Suppressor macrophage treated with lipopolysaccharide for 4 hours (primary cell): ENCODE measurements at regions not wholly inside any gene's neighbourhood (a gene's known extent, or its start where the extent isn't known, plus 50 kb on each side); places are given as distances from the start of the nearest gene placed in this dataset.
A peak's percentile ranks its signal among the peaks of the same experiment; 100 is the strongest.

ENCODE experiments used
- DNase-seq: peaks from one replicate; pipeline ENCODE4 v3.0.0-alpha.2; 2020

DNA sequence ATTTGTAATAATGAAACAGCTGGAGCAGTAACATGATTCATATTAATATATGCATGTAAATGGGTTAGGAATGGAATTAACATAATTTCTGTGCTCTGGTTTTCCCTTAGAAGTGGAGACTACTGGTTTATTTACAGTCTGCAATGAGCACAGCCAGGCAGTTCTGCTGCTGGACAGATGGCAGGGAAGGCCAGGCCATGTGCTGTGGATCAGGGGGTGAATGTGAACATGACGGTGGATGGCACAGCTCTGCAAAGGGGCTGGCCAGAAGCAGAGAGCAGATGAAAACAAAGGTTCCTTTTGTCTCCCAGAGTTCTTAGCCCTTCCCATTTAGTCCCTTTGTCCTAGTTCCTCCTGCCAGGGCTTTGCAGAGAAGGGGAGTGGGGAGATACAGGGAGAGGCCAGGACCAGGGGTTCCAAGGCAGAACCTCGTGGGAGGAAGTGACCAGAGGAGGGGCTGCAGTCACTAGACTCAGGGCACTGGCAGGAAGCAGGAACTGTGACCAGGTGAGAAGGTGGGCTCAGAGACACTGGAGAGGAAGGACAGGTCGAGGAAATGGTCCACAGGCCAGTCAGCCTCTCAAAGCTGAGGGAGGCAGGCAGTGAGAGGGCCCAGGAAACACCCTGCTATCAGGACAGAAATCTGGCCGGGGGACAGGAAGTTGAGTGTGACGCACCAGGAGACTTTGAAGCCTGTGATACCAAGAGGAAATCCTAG, 112.9 kb upstream of the ATP8B1 start:
- DNase-seq: no peak

GRCh38 chr18:57915248-57915647, 112.1 kb upstream of the ATP8B1 start:
- DNase-seq: no peak

- DNase-seq: no peak
Measured at GRCh38 chr18:57913686-57914085, 110.6 kb upstream of the ATP8B1 start.

- no peak for DNase-seq
Measured at GRCh38 chr18:57910817-57911216, 107.7 kb upstream of the ATP8B1 start.

GRCh38 chr18:57910134-57910533, 107.0 kb upstream of the ATP8B1 start:
- no peak for DNase-seq

GRCh38 chr18:57909620-57910019, 106.5 kb upstream of the ATP8B1 start:
- no peak for DNase-seq

- no peak for DNase-seq
Measured at GRCh38 chr18:57908092-57908491, 105.0 kb upstream of the ATP8B1 start.

- DNase-seq: no peak
Measured at GRCh38 chr18:57907550-57907949, 104.4 kb upstream of the ATP8B1 start.

GRCh38 chr18:57906852-57907251, 103.7 kb upstream of the ATP8B1 start:
- no peak for DNase-seq

GRCh38 chr18:57904535-57904934, 101.4 kb upstream of the ATP8B1 start:
- no peak for DNase-seq

DNA sequence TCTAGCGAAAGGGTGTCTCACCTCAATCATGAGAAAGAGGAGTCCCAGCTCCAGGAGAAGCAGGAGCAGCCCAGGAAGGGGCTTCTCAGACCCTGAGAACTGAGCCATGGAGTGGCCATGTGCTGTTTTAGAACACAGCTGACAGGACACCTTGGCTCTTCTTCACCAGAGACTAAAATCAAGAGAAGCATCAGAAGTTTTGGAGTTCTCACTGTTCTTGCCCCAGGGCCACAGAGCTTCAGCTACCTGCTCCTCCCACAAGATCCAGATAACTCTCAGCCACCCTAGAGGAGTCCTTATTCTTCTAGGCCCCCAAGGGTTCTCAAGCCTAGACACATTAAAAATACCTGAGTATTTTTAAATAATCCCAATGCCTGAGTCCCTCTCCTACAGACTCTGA, 99.6 kb upstream of the ATP8B1 start:
- DNase-seq: no peak

- no peak for DNase-seq
Measured at GRCh38 chr18:57901825-57902589, 98.9 kb upstream of the ATP8B1 start.

GRCh38 chr18:57900906-57901435, 97.9 kb upstream of the ATP8B1 start:
- DNase-seq: no peak

GRCh38 chr18:57898506-57899124, 95.5 kb upstream of the ATP8B1 start:
- no peak for DNase-seq

DNA sequence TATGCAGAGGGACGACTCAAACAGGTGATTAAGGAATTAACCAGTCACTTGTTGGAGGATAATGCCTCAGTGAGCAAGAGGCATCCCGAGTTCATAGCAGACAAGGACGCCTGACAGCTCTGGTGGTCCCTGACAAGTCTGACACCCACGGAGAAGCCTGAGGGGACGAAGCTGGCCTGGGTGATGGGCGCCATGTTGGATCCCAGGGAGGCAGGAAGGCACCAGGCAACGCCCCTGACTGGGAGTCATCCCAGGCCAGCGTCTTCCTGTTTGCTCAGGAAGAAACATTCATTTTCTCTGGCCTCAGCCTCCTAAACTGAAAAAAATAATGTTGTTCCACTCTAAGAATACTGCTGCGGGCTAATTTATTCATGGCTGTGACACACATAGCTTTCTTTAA, 92.1 kb upstream of the ATP8B1 start:
- DNase-seq: no peak

DNA sequence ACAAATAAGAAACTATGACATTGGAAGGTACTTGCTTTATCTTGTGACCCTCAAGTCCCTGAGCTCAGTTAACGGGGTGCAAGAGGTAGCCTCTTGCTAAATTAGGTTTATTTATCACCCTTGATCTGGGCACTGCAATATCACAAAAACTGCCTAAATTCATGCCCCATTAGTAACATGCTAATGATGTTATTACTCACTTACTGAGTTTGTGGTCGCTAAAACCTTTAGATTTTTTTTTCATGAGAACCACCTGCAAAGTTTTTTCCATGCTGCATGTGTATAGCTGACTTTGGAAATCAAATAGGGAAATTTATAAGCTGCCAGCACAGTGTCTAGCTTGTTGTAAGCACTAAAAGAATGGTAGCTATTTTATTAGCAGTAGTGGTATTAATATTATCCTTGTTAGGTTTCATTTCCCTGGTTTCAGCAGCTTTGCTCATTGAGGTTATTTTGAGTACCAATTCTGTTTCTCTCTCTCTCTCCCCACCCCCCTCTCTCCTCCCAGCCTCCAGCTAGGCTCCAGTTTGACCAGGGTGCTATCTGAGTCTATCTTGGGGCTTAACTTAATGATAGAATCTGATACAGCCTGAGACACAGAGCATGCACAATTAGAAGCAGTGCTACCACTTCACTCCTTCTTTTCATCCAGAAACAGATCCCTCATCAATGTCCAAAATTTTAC, 88.7 kb upstream of the ATP8B1 start:
- no peak for DNase-seq

- DNase-seq: no peak
Measured at GRCh38 chr18:57890266-57890665, 87.2 kb upstream of the ATP8B1 start.

- DNase-seq: no peak
Measured at GRCh38 chr18:57889841-57890240, 86.7 kb upstream of the ATP8B1 start.

DNA sequence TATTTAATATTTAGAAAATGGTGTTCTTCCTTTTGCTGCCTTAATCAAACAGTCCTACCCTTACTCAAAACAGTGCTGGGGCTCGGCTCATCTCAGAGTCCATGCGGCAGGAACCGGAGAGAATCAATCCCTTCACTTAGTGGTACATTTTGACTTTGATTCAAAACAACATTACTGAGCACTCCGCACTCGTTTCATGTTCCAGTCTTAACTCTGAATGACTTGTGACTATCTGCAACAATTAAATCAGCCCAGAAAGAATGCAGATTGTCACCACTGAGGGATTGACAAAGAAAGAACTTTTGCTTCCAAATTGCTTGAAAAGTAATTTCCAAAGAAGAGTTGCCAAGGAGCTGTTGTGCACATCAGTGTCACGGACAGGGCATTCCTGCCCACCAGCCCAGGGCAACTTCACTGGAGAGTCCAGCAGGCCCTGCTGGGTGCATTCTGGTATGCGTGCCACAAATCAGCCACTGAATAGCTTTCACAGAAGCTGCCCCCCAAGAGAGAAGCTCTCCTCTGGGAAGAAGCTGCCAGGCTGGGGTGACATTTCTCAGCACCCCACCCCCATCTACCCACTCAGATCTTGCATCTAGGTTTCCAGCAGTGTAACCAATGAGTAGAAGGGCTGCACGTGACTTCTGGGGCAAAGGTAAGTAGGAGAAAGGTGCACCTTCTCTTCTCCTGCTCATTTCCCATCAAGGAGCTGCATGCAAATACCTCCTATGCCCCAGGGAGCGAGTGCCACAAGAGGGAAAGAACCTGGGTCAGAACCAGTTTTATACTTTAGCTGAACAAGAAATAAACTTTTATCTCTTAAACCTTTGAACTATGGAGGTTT, 84.6 kb upstream of the ATP8B1 start:
- no peak for DNase-seq

DNA sequence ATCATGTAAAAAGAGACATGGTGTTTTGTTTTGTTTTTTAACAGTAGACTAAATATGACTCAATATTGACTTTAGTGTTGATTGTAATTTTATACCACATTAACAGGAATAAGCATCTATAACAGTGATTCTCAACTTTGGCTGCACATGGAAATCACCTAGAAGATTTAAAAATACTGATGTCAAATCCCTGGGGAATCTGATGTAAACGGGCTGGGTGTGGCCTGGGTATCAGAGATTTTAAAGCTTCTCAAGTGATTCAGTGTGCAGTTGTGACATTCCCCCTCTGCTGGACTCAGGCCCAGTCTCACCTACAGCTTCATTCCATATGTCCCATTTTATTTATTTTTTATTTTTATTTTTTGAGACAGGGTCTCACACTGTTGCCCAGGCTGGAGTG, 82.8 kb upstream of the ATP8B1 start:
- DNase-seq: no peak

- DNase-seq: no peak
Measured at GRCh38 chr18:57882465-57882864, 79.3 kb upstream of the ATP8B1 start.

GRCh38 chr18:57881818-57882413, 78.8 kb upstream of the ATP8B1 start:
- DNase-seq: peak; percentile 81
